A549 (cell line): ENCODE measurements at regions not wholly inside any gene's neighbourhood (a gene's known extent, or its start where the extent isn't known, plus 50 kb on each side); places are given as distances from the start of the nearest gene placed in this dataset.

Source experiments
- ATAC-seq, 2 experiments: fragments of 200-7000 bp in 1 of 2; fragments of >200 bp in 1 of 2; cut with Nextera tagmentation in 1 of 2; cut with Tn5 transposase in 1 of 2; 3 replicates each; pipeline versions ENCODE4 v1.8.0 to v1.9.1; 2018 to 2020; ENCODE audit warnings: mild to moderate bottlenecking in 1 of 2, moderate library complexity in 1 of 2
- CTCF ChIA-PET: fragments of 300-600 bp; sonication (Branson Sonifier 250); formaldehyde crosslinking; extraction: SDS; loops from one replicate; lab custom pipeline; 2021; ENCODE audit warnings: antibody characterized with exemption, inconsistent platforms; lab: Yijun Ruan, JAX
- POLR2A ChIA-PET: fragments of 350-600 bp; formaldehyde crosslinking; extraction: SDS; loops from one replicate; lab custom pipeline; 2021; ENCODE audit warnings: antibody characterized with exemption, inconsistent platforms; lab: Yijun Ruan, JAX
- DNase-seq, 2 experiments: peaks; one replicate each; pipeline versions ENCODE4 v3.0.0 to v3.0.0-alpha.2; 2011 to 2016; ENCODE audit warnings: low read depth in 1 of 2, low spot score in 1 of 2
- FAIRE-seq: peaks from 2 replicates; lab custom pipeline; 2011; peaks lifted over from hg19 to GRCh38; lab: Jason Lieb, UNC
- H3K27ac ChIP-seq, 2 experiments: fragments of >200 bp; sonication (Bioruptor Twin); formaldehyde crosslinking; 3 replicates each; pipeline ENCODE4 v1.5.1; 2016 to 2017
- H3K4me1 ChIP-seq: fragments of >200 bp; sonication (Bioruptor Twin); formaldehyde crosslinking; 3 replicates; pipeline ENCODE4 v1.6.1; 2016
- H3K4me2 ChIP-seq: fragments of >200 bp; sonication (Bioruptor Twin); formaldehyde crosslinking; 3 replicates; pipeline ENCODE4 v1.6.1; 2016
- H3K4me3 ChIP-seq: fragments of >200 bp; sonication (Bioruptor Twin); formaldehyde crosslinking; 3 replicates; pipeline ENCODE4 v1.5.1; 2016
- H3K9me3 ChIP-seq: fragments of >200 bp; sonication (Bioruptor Twin); formaldehyde crosslinking; 3 replicates; pipeline ENCODE4 v1.6.1; 2016
- CEBPB ChIP-seq, 2 experiments: fragments of >200 bp in 1 of 2; sonication (Bioruptor Twin) in 1 of 2; formaldehyde crosslinking in 1 of 2; IDR thresholded peaks; 2 replicates each; pipeline ENCODE4 v1.6.1; 2012 to 2016
- ELK1 ChIP-seq: fragments of 150-350 bp; IDR thresholded peaks from 2 replicates; pipeline ENCODE4 v1.6.1; 2014; ENCODE audit warnings: low read depth, mild to moderate bottlenecking, low read length
- GATA3 ChIP-seq: IDR thresholded peaks from 2 replicates; pipeline ENCODE4 v1.6.1; 2012; ENCODE audit warnings: borderline replicate concordance
- HEYL ChIP-seq: fragments of 250-450 bp; sonication (Bioruptor Pico); IDR thresholded peaks from 2 replicates; pipeline ENCODE4 v1.8.0; 2021; ENCODE audit warnings: mild to moderate bottlenecking, moderate library complexity
- HOXA7 ChIP-seq: fragments of 250-450 bp; sonication (Bioruptor Pico); IDR thresholded peaks from 2 replicates; pipeline ENCODE4 v1.5.0; 2020; ENCODE audit warnings: mild to moderate bottlenecking, moderate library complexity
- HOXB13 ChIP-seq: fragments of 250-450 bp; sonication (Bioruptor Pico); IDR thresholded peaks from 2 replicates; pipeline ENCODE4 v1.5.0; 2020; ENCODE audit warnings: low read depth, mild to moderate bottlenecking, moderate library complexity
- JUN ChIP-seq, 2 experiments: fragments of >200 bp; sonication (Bioruptor Twin); formaldehyde crosslinking; IDR thresholded peaks; 2 replicates in 1 of 2; 3 replicates in 1 of 2; pipeline ENCODE4 v1.6.1; 2016 to 2017
- KDM1A ChIP-seq: fragments of 200-600 bp; sonication (generic); IDR thresholded peaks from 2 replicates; pipeline ENCODE4 v1.6.1; 2016; ENCODE audit warnings: low read depth, mild to moderate bottlenecking
- MYC ChIP-seq: IDR thresholded peaks from 2 replicates; pipeline ENCODE4 v1.6.1; 2012; ENCODE audit warnings: mild to moderate bottlenecking, inconsistent platforms, low read length, improper control_type of control experiment, borderline replicate concordance
- NPAS2 ChIP-seq: fragments of 250-450 bp; sonication (Bioruptor Pico); IDR thresholded peaks from 2 replicates; pipeline ENCODE4 v1.8.0; 2022; ENCODE audit warnings: mild to moderate bottlenecking, moderate library complexity, borderline replicate concordance
- NR3C1 ChIP-seq: fragments of >200 bp; sonication (Bioruptor Twin); formaldehyde crosslinking; IDR thresholded peaks from 3 replicates; pipeline ENCODE4 v1.6.1; 2017
- PBX3 ChIP-seq: IDR thresholded peaks from 2 replicates; pipeline ENCODE4 v1.6.1; 2012
- PHF8 ChIP-seq: fragments of 200-600 bp; sonication (generic); IDR thresholded peaks from 2 replicates; pipeline ENCODE4 v1.6.1; 2016; ENCODE audit warnings: low read depth, mild to moderate bottlenecking, antibody characterized with exemption, moderate library complexity, borderline replicate concordance
- POLR2A ChIP-seq: IDR thresholded peaks from 2 replicates; pipeline ENCODE4 v1.6.1; 2012; ENCODE audit warnings: mild to moderate bottlenecking, low read length
- RARB ChIP-seq: fragments of 250-450 bp; sonication (Bioruptor Pico); IDR thresholded peaks from 2 replicates; pipeline ENCODE4 v1.8.0; 2021; ENCODE audit warnings: mild to moderate bottlenecking, moderate library complexity
- RCOR1 ChIP-seq: fragments of 150-350 bp; IDR thresholded peaks from 2 replicates; pipeline ENCODE4 v1.6.1; 2014; ENCODE audit warnings: antibody characterized with exemption, low read length, low read depth
- SREBF2 ChIP-seq: fragments of 450-650 bp; IDR thresholded peaks from 2 replicates; pipeline ENCODE4 v1.6.1; 2014; ENCODE audit warnings: mild to moderate bottlenecking, moderate library complexity
- TP53 ChIP-seq: fragments of 250-450 bp; sonication (Bioruptor Pico); IDR thresholded peaks from 2 replicates; pipeline ENCODE4 v1.5.0; 2021; ENCODE audit warnings: mild to moderate bottlenecking, moderate library complexity
- WGBS: methylation state at CpG from one replicate; pipeline ENCODE4 v1.1.6; 2017; ENCODE audit errors: missing lambda C conversion rate; 5-methylcytosine and 5-hydroxymethylcytosine counted together
- TF ChIP-seq, protein P1 (sequence below): fragments of 200-600 bp; sonication (generic); IDR thresholded peaks from 2 replicates; pipeline ENCODE4 v1.6.1; 2016; ENCODE audit warnings: antibody characterized with exemption, mild to moderate bottlenecking, moderate library complexity

DNA sequence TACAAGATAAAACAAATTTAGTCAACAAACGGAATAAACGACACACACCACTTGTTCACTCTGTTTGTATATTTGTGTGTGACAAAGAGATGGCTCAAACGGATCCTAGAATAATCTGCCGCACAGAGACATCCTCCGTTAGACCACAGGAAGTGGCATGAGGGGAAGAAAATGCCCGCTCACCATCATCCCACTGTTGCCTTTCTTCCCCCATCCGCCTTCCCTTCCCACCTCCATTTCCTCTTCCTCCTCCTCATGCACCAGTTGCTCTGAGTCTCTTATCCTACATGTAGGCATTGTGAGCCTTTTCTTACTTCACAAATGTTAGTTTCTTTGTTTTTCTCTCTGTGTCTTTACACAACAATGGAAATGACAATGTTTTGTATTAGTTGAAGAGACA is 228.5 kb upstream of the SMIM21 start:
- Histone ChIP-seq H3K9me3 (no peaks in the 10 kb centered on the region), H3K27ac (no peak overlapping the region), H3K4me2 (no peak overlapping the region), H3K4me3 (no peak overlapping the region), H3K4me1 (no peaks in the 10 kb centered on the region)
- POLR2A ChIA-PET = no interaction called here
- TF ChIP-seq TP53 (CRISPR knock-in tag) (no peak), NR3C1 (no peak), RCOR1 (no peak), POLR2A (no peak), MYC (no peak), SREBF2 (no peak), NPAS2 (CRISPR knock-in tag) (no peak), GATA3 (no peak)
- TF ChIP-seq, protein P1, sequence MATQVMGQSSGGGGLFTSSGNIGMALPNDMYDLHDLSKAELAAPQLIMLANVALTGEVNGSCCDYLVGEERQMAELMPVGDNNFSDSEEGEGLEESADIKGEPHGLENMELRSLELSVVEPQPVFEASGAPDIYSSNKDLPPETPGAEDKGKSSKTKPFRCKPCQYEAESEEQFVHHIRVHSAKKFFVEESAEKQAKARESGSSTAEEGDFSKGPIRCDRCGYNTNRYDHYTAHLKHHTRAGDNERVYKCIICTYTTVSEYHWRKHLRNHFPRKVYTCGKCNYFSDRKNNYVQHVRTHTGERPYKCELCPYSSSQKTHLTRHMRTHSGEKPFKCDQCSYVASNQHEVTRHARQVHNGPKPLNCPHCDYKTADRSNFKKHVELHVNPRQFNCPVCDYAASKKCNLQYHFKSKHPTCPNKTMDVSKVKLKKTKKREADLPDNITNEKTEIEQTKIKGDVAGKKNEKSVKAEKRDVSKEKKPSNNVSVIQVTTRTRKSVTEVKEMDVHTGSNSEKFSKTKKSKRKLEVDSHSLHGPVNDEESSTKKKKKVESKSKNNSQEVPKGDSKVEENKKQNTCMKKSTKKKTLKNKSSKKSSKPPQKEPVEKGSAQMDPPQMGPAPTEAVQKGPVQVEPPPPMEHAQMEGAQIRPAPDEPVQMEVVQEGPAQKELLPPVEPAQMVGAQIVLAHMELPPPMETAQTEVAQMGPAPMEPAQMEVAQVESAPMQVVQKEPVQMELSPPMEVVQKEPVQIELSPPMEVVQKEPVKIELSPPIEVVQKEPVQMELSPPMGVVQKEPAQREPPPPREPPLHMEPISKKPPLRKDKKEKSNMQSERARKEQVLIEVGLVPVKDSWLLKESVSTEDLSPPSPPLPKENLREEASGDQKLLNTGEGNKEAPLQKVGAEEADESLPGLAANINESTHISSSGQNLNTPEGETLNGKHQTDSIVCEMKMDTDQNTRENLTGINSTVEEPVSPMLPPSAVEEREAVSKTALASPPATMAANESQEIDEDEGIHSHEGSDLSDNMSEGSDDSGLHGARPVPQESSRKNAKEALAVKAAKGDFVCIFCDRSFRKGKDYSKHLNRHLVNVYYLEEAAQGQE = no peak
- CTCF ChIA-PET = no interaction called here
- DNase-seq (no peak), FAIRE-seq (no peak), ATAC-seq (no peak)
- WGBS = 47% methylated on average over 7 of the region's 7 CpGs

- H3K27ac ChIP-seq = no peak overlapping the region
- no peak for TF ChIP-seq PHF8
- no peak for TF ChIP-seq RARB (CRISPR knock-in tag)
- no peak for TF ChIP-seq HOXA7 (CRISPR knock-in tag)
- TF ChIP-seq HOXB13 (CRISPR knock-in tag) = no peak
- no peak for TF ChIP-seq POLR2A
- no peak for TF ChIP-seq JUN (IDR thresholded peaks at IDR 0.05)
- TF ChIP-seq HEYL = no peak
- TF ChIP-seq PBX3 = no peak
- TF ChIP-seq KDM1A = no peak
- TF ChIP-seq ELK1 = no peak
- no peak for TF ChIP-seq CEBPB (IDR thresholded peaks at IDR 0.05)
- WGBS = 58% methylated on average over 10 of the region's 10 CpGs
Measured at GRCh38 chr18:75654851-75655751, 227.6 kb upstream of the SMIM21 start.

More at GRCh38 chr18:75654851-75655751, 227.6 kb upstream of the SMIM21 start:
- Histone ChIP-seq H3K4me2 (no peak overlapping the region), H3K9me3 (no peaks in the 10 kb centered on the region), H3K4me1 (no peaks in the 10 kb centered on the region), H3K4me3 (no peak overlapping the region)
- no peak for ATAC-seq
- CTCF ChIA-PET = no interaction called here
- no peak for DNase-seq
- FAIRE-seq = no peak
- POLR2A ChIA-PET = no interaction called here
